Progenitor cell of endocrine pancreas (in vitro differentiated cells): ENCODE measurements at regions not wholly inside any gene's neighbourhood (a gene's known extent, or its start where the extent isn't known, plus 50 kb on each side); places are given as distances from the start of the nearest gene placed in this dataset.

ENCODE experiments used
- DNase-seq: peaks from one replicate; pipeline ENCODE4 v3.0.0; 2021; ENCODE audit warnings: low spot score; ENCODE audit not compliant: unreplicated experiment
- H3K27ac Mint-ChIP-seq: 2 replicates; pipeline ENCODE4 v1.8.0; 2021; ENCODE audit warnings: mild to moderate bottlenecking, moderate library complexity, mixed read lengths
- H3K27me3 Mint-ChIP-seq: 2 replicates; pipeline ENCODE4 v1.8.0; 2021; ENCODE audit warnings: mixed read lengths
- H3K36me3 Mint-ChIP-seq: 2 replicates; pipeline ENCODE4 v1.8.0; 2022; ENCODE audit warnings: mixed read lengths; ENCODE audit not compliant: insufficient read depth
- H3K4me1 Mint-ChIP-seq: 2 replicates; pipeline ENCODE4 v1.8.0; 2021; ENCODE audit warnings: low read depth, mixed read lengths
- H3K4me3 Mint-ChIP-seq: 2 replicates; pipeline ENCODE4 v1.8.0; 2021; ENCODE audit warnings: low read depth, mild to moderate bottlenecking, moderate library complexity, mixed read lengths
- H3K9me3 Mint-ChIP-seq: 2 replicates; pipeline ENCODE4 v1.8.0; 2021; ENCODE audit warnings: low read depth, mixed read lengths
- TF ChIP-seq, protein P1 (sequence below): fragments of 200-600 bp; sonication (generic); IDR thresholded peaks from one replicate; pipeline ENCODE4 v1.5.0; 2021; ENCODE audit warnings: antibody characterized with exemption, mild to moderate bottlenecking; ENCODE audit not compliant: unreplicated experiment

DNA sequence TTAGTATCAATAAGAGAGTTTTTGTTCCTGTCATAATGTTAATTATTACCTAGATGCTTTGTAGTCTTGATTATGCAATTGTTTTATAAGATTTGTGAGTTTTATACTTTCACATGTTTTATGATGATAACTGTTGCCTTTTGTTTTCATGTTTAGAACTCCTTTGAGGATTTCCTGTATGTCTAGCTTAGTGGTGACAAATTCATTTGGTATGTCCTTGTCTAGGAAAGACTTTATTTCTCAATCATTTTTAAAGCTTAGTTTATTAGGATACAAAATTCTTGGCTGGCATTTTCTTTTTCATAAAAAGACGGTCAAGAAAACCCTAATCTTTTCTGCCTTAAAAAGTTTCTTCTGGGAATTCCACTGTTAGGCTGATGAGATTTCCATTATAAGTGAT, 849.9 kb upstream of the EYS start:
- no peaks in the 10 kb centered on the region for H3K27me3 Mint-ChIP-seq
- no peaks in the 10 kb centered on the region for H3K36me3 Mint-ChIP-seq
- TF ChIP-seq, protein P1, sequence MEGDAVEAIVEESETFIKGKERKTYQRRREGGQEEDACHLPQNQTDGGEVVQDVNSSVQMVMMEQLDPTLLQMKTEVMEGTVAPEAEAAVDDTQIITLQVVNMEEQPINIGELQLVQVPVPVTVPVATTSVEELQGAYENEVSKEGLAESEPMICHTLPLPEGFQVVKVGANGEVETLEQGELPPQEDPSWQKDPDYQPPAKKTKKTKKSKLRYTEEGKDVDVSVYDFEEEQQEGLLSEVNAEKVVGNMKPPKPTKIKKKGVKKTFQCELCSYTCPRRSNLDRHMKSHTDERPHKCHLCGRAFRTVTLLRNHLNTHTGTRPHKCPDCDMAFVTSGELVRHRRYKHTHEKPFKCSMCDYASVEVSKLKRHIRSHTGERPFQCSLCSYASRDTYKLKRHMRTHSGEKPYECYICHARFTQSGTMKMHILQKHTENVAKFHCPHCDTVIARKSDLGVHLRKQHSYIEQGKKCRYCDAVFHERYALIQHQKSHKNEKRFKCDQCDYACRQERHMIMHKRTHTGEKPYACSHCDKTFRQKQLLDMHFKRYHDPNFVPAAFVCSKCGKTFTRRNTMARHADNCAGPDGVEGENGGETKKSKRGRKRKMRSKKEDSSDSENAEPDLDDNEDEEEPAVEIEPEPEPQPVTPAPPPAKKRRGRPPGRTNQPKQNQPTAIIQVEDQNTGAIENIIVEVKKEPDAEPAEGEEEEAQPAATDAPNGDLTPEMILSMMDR, result no peak
- H3K4me3 Mint-ChIP-seq, result no peak overlapping the region
- H3K4me1 Mint-ChIP-seq, result no peaks in the 10 kb centered on the region
- H3K9me3 Mint-ChIP-seq, result peaks cover 31% of the 10 kb centered on the region
- no peak for DNase-seq
- H3K27ac Mint-ChIP-seq, result no peak overlapping the region

DNA sequence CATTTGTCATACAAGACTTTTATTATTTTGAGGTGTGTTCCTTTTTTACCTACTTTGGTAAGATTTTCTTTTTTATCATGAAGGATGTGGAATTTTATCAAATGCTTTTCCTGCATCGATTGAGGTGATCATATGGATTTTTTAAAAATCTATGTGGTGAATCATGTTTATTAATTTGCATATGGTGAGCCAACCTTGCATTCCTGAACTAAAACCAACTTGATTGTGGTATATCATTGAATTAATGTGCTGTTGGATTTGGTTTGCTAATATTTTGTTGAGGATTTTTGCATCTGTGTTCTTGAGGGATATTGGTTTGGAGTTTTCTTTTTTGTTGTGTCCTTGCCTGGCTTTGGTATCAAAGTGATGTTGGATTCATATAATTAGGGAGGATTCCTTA, 848.1 kb upstream of the EYS start:
- no peak overlapping the region for H3K4me3 Mint-ChIP-seq
- no peaks in the 10 kb centered on the region for H3K36me3 Mint-ChIP-seq
- H3K4me1 Mint-ChIP-seq, result no peaks in the 10 kb centered on the region
- TF ChIP-seq, protein P1, result no peak
- peaks cover 38% of the 10 kb centered on the region for H3K9me3 Mint-ChIP-seq
- H3K27ac Mint-ChIP-seq, result no peak overlapping the region
- no peaks in the 10 kb centered on the region for H3K27me3 Mint-ChIP-seq
- DNase-seq, result no peak

- Mint-ChIP-seq H3K27me3 (no peaks in the 10 kb centered on the region), H3K4me3 (no peak overlapping the region), H3K36me3 (no peaks in the 10 kb centered on the region), H3K4me1 (no peaks in the 10 kb centered on the region), H3K9me3 (peaks cover 37% of the 10 kb centered on the region), H3K27ac (no peak overlapping the region)
- TF ChIP-seq, protein P1, result no peak
- no peak for DNase-seq
Observed at GRCh38 chr6:66553441-66553840, 846.4 kb upstream of the EYS start.

DNA sequence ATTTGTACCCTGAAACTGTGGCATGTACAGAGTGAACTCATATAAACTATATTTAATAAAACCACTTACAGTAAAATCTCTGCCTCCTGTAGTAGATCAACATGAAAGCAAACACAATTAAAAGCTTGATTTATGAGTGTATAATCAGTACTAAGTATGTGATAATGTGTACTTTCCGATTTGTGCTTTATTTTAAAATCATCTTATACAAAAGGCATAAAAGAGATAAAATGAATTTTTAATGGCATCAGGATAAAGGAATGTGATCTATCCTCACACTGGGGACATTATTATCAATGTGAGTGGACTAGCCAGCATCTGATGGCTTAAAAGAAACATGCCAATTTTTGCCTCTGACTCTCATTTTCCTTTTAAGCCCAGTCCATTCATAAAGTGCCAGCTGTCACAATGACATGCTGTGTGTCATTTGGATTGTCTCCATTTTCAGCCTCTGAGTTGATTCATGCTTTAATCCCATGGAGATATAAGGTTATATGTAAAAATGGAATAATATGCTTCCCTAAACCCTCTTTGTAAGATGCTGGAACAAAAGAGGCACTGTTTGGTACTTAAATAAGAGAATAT, 831.6 kb upstream of the EYS start:
- Mint-ChIP-seq H3K4me3 (no peak overlapping the region), H3K9me3 (peaks cover 9% of the 10 kb centered on the region), H3K36me3 (no peaks in the 10 kb centered on the region), H3K4me1 (no peaks in the 10 kb centered on the region), H3K27ac (no peak overlapping the region), H3K27me3 (no peaks in the 10 kb centered on the region)
- TF ChIP-seq, protein P1, result no peak
- DNase-seq, result no peak

DNA sequence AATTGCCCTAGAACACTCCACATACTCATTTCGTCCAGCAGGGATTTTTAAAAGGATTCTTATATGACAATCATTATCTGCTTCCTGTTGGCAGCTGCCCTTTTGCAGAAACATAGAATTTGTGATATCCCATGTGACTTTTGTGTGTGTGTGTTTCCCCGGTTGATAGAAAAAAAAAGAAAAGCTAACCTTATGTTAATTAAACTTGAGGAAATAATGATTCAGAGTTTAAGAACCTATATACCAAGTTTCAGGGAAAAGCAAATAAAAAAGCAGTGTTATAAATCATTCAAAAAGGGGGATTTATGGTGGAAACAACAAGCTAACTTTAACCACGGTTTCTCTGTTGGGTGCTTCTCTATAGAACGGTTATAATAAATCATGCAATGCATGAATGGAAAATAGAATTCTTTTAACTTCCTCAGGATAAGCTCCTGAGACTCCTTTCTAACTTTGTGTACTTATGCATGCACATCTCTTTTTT, 826.9 kb upstream of the EYS start:
- H3K27me3 Mint-ChIP-seq, result no peaks in the 10 kb centered on the region
- H3K4me3 Mint-ChIP-seq, result no peak overlapping the region
- no peak for DNase-seq
- H3K36me3 Mint-ChIP-seq, result no peaks in the 10 kb centered on the region
- no peak overlapping the region for H3K27ac Mint-ChIP-seq
- H3K4me1 Mint-ChIP-seq, result no peaks in the 10 kb centered on the region
- H3K9me3 Mint-ChIP-seq, result no peaks in the 10 kb centered on the region
- TF ChIP-seq, protein P1, result no peak
